Gastroesophageal sphincter (tissue), 4 donors: ENCODE measurements at regions not wholly inside any gene's neighbourhood (a gene's known extent, or its start where the extent isn't known, plus 50 kb on each side); places are given as distances from the start of the nearest gene placed in this dataset.

Experiments used
- ATAC-seq: fragments of 150-250 bp; one replicate; pipeline ENCODE4 v1.9.1; 2016; ENCODE audit warnings: mild to moderate bottlenecking, moderate library complexity
- H3K27ac ChIP-seq, 4 donors: fragments of 200-600 bp; sonication (generic) in 3 of 4; 1 replicate in 3 of 4; 2 replicates in 1 of 4; pipeline ENCODE4 v1.5.1; 2016 to 2019
- H3K27me3 ChIP-seq: fragments of 200-600 bp; sonication (generic); one replicate; pipeline ENCODE4 v1.5.1; 2019
- H3K36me3 ChIP-seq, 2 donors: fragments of 200-600 bp; sonication (generic); one replicate each; pipeline ENCODE4 v1.5.1; 2019; ENCODE audit warnings: control low read depth in 1 of 2
- H3K4me1 ChIP-seq, 3 donors: fragments of 200-600 bp; sonication (generic); 1 replicate in 2 of 3; 2 replicates in 1 of 3; pipeline ENCODE4 v1.5.1; 2016 to 2019; ENCODE audit warnings: control low read depth in 2 of 3
- H3K4me3 ChIP-seq, 2 donors: fragments of 200-600 bp; sonication (generic); one replicate each; pipeline ENCODE4 v1.5.1; 2019; ENCODE audit warnings: mild to moderate bottlenecking in 1 of 2, moderate library complexity in 1 of 2
- H3K9me3 ChIP-seq, 3 donors: fragments of 200-600 bp; sonication (generic); one replicate each; pipeline ENCODE4 v1.5.1; 2017 to 2019; ENCODE audit warnings: control low read depth in 2 of 3
- EP300 ChIP-seq: sonication (generic); formaldehyde crosslinking; IDR thresholded peaks from one replicate; pipeline ENCODE4 v1.6.1; 2017; ENCODE audit warnings: antibody characterized with exemption, mild to moderate bottlenecking
- POLR2A ChIP-seq, 2 donors: fragments of 450-650 bp; IDR thresholded peaks; one replicate each; pipeline ENCODE4 v1.6.1; 2017; ENCODE audit warnings: antibody characterized with exemption in 2 of 2, mild to moderate bottlenecking in 2 of 2, moderate library complexity in 1 of 2
- POLR2AphosphoS5 ChIP-seq: sonication (generic); formaldehyde crosslinking; IDR thresholded peaks from one replicate; pipeline ENCODE4 v1.6.1; 2017; ENCODE audit warnings: antibody characterized with exemption
- WGBS, 2 donors: methylation state at CpG; one replicate each; pipeline ENCODE4 v1.1.5; 2018; ENCODE audit warnings: low coverage in 1 of 2; 5-methylcytosine and 5-hydroxymethylcytosine counted together
- TF ChIP-seq, protein P1 (sequence below), 4 experiments: fragments of 200-600 bp in 2 of 4; fragments of 450-650 bp in 2 of 4; sonication (generic) in 1 of 4; IDR thresholded peaks; one replicate each; pipeline ENCODE4 v1.5.1; 2017 to 2019; ENCODE audit warnings: antibody characterized with exemption in 4 of 4, mild to moderate bottlenecking in 2 of 4, moderate library complexity in 2 of 4

DNA sequence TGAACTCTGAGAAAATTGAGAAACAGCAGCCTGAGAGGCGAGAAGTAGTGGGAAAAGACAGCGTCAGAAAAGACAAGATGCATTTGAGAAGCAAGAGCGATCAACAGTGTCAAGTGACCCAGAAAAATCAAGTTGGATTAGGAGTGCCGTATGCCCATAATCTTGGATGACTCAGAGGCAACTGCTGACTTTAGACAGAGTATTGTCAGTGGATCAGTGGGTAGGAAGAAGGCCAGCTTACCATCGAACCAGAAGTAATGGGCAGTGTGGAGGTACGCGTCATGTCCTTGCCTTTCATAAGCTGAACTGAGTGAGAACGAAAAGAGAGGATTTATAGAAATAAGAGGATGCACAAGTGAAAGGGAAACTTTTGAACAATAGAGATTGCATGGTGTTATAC, 151.0 kb upstream of the NAV3 start:
- WGBS, 2 donors: 72 to 91% methylated on average over 5 to 8 of the region's 8 CpGs
- TF ChIP-seq POLR2AphosphoS5 (no peak), EP300 (no peak), POLR2A (IDR thresholded peaks at IDR 0.05) (no peak)
- TF ChIP-seq, protein P1, sequence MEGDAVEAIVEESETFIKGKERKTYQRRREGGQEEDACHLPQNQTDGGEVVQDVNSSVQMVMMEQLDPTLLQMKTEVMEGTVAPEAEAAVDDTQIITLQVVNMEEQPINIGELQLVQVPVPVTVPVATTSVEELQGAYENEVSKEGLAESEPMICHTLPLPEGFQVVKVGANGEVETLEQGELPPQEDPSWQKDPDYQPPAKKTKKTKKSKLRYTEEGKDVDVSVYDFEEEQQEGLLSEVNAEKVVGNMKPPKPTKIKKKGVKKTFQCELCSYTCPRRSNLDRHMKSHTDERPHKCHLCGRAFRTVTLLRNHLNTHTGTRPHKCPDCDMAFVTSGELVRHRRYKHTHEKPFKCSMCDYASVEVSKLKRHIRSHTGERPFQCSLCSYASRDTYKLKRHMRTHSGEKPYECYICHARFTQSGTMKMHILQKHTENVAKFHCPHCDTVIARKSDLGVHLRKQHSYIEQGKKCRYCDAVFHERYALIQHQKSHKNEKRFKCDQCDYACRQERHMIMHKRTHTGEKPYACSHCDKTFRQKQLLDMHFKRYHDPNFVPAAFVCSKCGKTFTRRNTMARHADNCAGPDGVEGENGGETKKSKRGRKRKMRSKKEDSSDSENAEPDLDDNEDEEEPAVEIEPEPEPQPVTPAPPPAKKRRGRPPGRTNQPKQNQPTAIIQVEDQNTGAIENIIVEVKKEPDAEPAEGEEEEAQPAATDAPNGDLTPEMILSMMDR (IDR thresholded peaks at IDR 0.05): no peak
- no peak for ATAC-seq

DNA sequence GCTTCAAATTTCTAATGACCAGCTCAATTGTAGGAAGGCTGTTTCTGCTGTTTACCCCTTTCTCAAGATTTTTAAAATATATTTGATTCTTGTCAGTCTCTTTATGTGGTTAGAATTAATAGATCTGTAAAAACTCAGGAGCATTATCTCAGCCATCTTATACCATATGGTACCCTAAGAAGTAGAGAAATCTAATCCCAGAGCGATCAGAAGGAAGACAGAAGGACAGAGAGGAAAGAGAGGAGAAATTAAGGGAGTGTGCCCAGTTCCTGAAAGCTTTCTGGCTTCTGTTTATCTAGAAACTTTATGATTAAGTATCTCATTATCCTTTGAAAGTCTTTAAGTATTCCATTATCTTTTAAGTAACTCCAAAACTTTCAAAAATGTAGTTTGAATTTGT, 152.1 kb upstream of the NAV3 start:
- WGBS, 2 donors: 67 to 80% methylated on average over 1 of the region's 1 CpG
- ATAC-seq: no peak
- Histone ChIP-seq H3K4me3 (no peak overlapping the region), H3K27me3 (no peaks in the 10 kb centered on the region), H3K36me3 (no peaks in the 10 kb centered on the region), H3K4me1 (no peaks in the 10 kb centered on the region), H3K9me3 (no peaks in the 10 kb centered on the region), H3K27ac (no peak overlapping the region)
- TF ChIP-seq POLR2AphosphoS5 (no peak), EP300 (no peak), POLR2A (IDR thresholded peaks at IDR 0.05) (no peak)
- TF ChIP-seq, protein P1 (IDR thresholded peaks at IDR 0.05): no peak

More for the DNA sequence above, 151.0 kb upstream of the NAV3 start:
- Histone ChIP-seq H3K27ac (no peak overlapping the region), H3K27me3 (no peaks in the 10 kb centered on the region), H3K36me3 (no peaks in the 10 kb centered on the region), H3K9me3 (no peaks in the 10 kb centered on the region), H3K4me3 (no peak overlapping the region), H3K4me1 (no peaks in the 10 kb centered on the region)

- no peak overlapping the region for H3K27ac ChIP-seq
- no peaks in the 10 kb centered on the region for H3K36me3 ChIP-seq
- H3K4me1 ChIP-seq: no peaks in the 10 kb centered on the region
- WGBS, 2 donors: 77 to 83% methylated on average over 4 of the region's 6 CpGs
- TF ChIP-seq, protein P1 (IDR thresholded peaks at IDR 0.05): no peak
- TF ChIP-seq POLR2A (IDR thresholded peaks at IDR 0.05) (no peak), EP300 (no peak), POLR2AphosphoS5 (no peak)
- no peak for ATAC-seq
- peaks cover 0 to 8% (median 0%) of the 10 kb centered on the region in 3 donors for H3K9me3 ChIP-seq
- H3K4me3 ChIP-seq: no peak overlapping the region
- H3K27me3 ChIP-seq: no peaks in the 10 kb centered on the region
These were observed 163.6 kb upstream of the NAV3 start for GRCh38 chr12:77667101-77667500.

DNA sequence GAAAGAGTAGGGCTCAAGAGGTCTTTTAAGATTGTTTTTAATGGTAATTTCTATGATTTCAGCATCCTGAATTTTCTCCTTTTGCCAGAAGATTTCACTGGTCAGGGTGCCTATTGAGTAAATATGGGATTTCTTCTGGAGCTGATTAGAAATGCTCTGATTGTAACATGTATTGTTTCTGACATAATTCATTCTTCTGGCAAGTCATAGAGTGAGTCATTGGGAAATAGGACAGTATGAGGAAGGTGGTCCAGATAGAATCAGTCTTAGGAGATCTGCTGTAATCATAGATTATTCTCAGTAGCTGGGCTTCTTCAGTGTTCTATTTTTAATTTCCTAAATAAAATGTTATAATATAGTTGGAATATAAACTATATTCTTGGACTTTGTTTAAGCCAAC, 182.0 kb upstream of the NAV3 start:
- H3K4me1 ChIP-seq: no peaks in the 10 kb centered on the region
- H3K36me3 ChIP-seq: no peaks in the 10 kb centered on the region
- H3K9me3 ChIP-seq: no peaks in the 10 kb centered on the region
- TF ChIP-seq POLR2A (IDR thresholded peaks at IDR 0.05): no peak
- TF ChIP-seq, protein P1 (IDR thresholded peaks at IDR 0.05): no peak
- no peak overlapping the region for H3K27ac ChIP-seq
- no peak for ATAC-seq
- no peak overlapping the region for H3K4me3 ChIP-seq
- H3K27me3 ChIP-seq: no peaks in the 10 kb centered on the region

DNA sequence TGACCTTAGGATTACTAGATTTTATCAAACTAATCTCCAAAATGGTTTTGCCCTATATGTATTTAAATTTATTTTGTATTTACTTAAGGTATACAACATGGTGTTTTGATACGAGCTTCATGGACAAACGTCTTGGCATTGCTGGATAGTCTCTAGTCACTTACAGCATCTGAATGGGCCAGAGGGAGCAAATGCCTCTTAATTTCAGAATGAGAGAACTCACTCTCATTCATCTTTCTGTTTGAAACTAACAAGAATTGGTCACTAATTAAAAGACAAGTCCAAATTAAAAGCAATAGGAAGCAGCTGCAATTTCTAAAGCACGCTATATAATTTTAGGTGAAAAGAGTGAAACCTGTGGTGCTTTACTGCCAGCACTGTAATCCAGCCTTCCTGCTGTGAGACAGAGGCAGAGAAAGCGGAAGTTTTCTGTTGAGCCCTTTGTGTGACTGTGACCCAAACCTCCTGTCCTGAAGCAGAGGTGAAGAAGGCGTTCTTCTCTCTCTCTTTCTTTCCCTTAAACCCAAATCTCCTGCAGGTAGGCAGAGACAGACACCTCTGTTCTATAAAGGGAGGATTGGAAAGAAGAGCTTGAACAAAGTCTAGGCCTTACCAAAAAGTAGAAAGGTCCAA, 184.6 kb upstream of the NAV3 start:
- H3K27ac ChIP-seq: no peak overlapping the region
- no peaks in the 10 kb centered on the region for H3K9me3 ChIP-seq
- H3K4me1 ChIP-seq: no peaks in the 10 kb centered on the region
- no peak for ATAC-seq
- no peaks in the 10 kb centered on the region for H3K36me3 ChIP-seq
- TF ChIP-seq, protein P1 (IDR thresholded peaks at IDR 0.05): no peak
- TF ChIP-seq POLR2A (IDR thresholded peaks at IDR 0.05): no peak
- no peak for TF ChIP-seq POLR2AphosphoS5
- TF ChIP-seq EP300: no peak
- no peaks in the 10 kb centered on the region for H3K27me3 ChIP-seq
- 67 to 84% methylated on average over 4 to 5 of the region's 5 CpGs for WGBS, 2 donors
- no peak overlapping the region for H3K4me3 ChIP-seq
